HG03457 (cell line): ENCODE measurements at regions not wholly inside any gene's neighbourhood (a gene's known extent, or its start where the extent isn't known, plus 50 kb on each side); places are given as distances from the start of the nearest gene placed in this dataset.
"Not testable (repeated sequence)": the region's sequence is repeated elsewhere in the genome, so short reads cannot be mapped to it uniquely, and the experiment has no call there.

Source experiments
- ATAC-seq: cut with Tn5 transposase; IDR thresholded peaks from one replicate; pipeline ENCODE4 v1.9.1; 2021; ENCODE audit warnings: moderate number of reproducible peaks; ENCODE audit not compliant: unreplicated experiment

DNA sequence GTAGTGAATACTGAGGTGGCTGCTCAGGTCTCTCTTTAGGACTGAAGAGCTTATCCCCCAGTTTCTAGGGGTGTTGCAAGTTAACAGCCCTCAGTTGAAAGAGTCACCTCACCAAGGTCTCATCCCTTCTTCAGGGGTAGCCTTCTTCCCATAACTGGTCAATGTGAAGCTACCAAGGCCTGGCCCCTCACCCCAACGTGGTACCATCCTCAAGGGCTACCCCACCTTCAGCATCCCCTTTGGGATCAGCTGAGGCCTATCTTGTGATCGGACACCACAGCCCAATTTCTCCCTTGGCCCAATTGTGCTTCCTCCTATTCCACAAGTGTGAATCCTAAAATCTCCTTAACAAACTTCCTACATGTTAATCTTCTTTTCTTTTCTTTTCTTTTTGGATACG lies 289.5 kb upstream of the MKLN1 start:
- ATAC-seq, result no peak

- no peak for ATAC-seq
These were observed 288.3 kb upstream of the MKLN1 start for GRCh38 chr7:131039355-131039762.

DNA sequence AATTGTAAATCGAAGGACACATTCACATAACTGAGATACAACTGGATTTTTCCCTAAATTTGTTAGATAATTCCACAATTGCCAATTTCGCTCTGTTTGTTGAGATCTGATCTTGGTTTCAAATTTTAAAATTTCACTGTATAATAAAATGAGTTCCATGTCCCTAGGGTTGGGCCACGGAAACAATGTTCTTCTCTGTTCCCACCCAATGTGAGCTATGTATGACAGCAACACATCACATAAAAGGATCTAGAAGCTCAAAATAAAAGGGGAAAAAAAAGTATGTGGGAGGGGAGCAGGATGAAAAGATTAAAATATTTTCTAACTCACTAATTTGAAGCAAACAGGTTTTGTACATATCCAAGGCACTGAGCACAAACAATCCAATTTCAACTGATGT lies 287.8 kb upstream of the MKLN1 start:
- ATAC-seq, result no peak

DNA sequence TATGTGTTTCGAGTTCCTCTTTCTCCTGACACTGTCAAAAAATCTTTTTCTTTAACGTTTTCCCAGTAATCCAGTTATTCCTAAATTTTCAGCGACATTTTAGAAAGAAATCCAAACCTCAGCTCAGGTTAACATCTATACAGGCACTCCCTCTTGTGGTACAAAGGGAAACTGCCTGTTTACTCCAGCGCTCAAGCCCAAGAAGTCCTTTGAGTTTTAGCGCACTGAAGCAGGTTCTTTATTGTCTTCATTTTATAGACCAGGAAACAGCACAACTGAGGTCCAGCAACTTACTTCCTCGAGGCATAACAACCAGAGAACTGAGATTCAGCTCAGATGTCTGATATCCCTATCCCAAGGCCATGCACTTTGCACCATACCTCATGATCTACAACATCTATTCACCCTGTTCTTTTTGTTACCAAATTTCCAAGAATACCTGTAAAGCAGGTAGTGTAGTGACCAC lies 287.2 kb upstream of the MKLN1 start:
- ATAC-seq, result no peak

- not testable (repeated sequence) for ATAC-seq
These were observed 286.5 kb upstream of the MKLN1 start for GRCh38 chr7:131041012-131041695.

DNA sequence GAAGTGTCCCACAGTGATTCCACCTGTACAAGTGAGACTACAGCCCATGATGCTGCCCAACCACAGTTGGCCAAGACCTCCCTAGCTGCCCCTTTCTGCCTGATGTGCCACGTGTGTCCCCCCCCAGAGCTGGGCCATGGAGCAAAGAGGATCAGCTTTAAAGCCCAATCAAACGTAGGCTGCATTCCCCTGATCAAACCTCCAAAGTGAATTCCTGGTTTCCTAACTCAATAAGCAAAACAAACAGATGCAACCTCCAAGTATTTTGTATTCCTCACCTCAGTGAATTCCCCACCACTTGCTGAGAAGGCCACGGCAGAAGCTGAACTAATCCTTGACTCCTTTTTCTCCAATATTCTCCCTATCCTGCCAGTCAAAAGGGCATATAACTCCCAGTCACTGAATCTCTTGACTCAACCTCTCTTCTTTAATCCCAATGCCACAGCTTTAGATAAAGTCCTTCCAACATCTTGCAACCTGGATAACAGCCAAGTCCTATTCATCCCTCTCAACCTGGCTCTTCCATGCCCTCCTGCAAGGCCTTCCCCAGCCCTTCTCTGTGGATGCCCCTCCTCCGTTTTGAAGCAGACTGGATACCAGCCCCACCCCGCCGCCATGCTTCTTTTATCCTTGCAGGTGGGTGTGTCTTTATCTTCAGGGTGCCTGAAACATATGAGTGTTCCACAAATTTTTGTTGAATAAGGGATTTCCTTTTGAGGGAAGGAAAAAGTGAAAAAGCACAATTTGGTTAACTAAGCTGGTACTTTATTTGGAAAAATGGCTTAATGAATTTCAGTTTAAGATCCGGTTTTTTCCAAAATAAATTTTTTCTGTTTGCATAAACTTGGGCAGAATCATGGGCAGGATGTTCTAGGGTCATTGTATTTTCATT lies 285.2 kb upstream of the MKLN1 start:
- ATAC-seq, result no peak

- no peak for ATAC-seq
These were observed 282.1 kb upstream of the MKLN1 start for GRCh38 chr7:131045526-131045925.

GRCh38 chr7:131046246-131046645 lies 281.4 kb upstream of the MKLN1 start:
- ATAC-seq, result no peak

GRCh38 chr7:131047651-131048304 lies 279.9 kb upstream of the MKLN1 start:
- ATAC-seq, result no peak

DNA sequence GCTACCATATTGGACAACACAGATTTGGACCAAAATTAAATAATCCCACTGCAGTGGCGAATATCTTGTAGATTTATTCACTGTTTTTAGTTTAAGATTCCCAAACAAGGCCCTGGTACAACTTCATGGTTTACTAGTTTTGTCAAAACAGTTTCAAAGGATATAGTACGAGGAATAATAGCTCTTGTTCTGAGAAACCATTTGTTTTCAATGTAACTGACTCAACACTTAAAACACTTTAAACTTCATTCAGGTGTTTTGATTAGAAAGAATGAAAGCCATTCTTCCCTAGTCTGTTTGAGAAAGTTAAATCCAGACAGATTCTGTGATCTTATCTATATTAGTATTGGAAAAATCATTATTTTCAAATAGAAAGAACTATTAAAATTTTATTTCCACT lies 276.4 kb upstream of the MKLN1 start:
- ATAC-seq, result no peak

GRCh38 chr7:131052285-131052904 lies 275.3 kb upstream of the MKLN1 start:
- no peak for ATAC-seq

DNA sequence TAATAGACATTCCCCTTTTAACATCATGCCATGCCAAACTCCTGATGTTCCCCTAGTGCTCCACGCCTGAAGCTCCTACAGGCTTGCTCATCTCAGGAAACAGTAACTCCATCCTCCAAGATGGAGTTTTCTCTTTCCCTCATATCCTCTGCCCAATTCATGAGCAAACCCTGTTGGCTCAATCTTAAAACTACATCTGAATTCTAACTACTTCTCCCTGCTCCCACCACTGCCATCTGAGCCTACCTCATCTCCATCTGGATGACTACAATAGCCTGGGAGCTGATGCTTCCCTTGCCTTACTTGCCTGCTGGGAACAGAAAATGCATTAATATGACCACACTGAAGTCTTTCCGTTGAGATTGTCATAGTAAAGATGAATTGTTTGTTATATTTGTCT lies 271.7 kb upstream of the MKLN1 start:
- no peak for ATAC-seq

- ATAC-seq, result no peak
These were observed 270.5 kb upstream of the MKLN1 start for GRCh38 chr7:131057015-131057793.

- no peak for ATAC-seq
These were observed 269.9 kb upstream of the MKLN1 start for GRCh38 chr7:131057794-131058070.

- not testable (repeated sequence) for ATAC-seq
These were observed 269.0 kb upstream of the MKLN1 start for GRCh38 chr7:131058561-131059288.

DNA sequence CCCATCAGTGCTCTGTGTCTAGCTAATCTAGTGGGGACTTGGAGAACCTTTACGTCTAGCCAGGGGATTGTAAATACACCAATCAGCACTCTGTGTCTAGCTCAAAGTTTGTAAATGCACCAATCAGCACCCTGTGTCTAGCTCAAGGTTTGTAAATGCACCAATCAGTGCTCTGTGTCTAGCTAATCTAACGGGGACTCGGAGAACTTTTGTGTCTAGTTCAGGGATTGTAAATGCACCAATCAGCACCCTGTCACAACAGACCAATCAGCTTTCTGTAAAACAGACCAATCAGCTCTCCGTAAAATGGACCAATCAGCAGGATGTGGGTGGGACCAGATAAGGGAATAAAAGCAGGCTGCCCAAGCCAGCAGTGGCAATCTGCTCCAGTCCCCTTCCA lies 268.3 kb upstream of the MKLN1 start:
- not testable (repeated sequence) for ATAC-seq

- no peak for ATAC-seq
These were observed 266.5 kb upstream of the MKLN1 start for GRCh38 chr7:131061158-131061557.

DNA sequence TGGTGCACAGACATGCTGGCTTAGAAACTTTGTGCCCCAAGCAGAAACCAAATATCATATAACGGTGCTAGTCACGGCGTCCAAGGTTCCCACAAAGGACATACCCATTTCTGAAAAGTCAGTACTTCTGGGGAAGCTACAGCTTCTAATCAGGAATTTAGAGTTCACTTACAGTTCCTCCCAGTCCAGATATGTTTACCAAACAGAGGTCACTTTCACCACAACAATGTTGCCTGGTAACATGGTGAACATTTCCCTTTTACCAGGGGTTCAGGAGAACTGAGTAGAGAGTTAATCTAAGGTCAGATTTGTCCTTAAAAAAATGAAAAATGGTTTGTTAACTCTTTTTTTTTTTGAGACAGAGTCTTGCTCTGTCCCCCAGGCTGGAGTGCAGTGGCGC lies 265.9 kb upstream of the MKLN1 start:
- no peak for ATAC-seq

DNA sequence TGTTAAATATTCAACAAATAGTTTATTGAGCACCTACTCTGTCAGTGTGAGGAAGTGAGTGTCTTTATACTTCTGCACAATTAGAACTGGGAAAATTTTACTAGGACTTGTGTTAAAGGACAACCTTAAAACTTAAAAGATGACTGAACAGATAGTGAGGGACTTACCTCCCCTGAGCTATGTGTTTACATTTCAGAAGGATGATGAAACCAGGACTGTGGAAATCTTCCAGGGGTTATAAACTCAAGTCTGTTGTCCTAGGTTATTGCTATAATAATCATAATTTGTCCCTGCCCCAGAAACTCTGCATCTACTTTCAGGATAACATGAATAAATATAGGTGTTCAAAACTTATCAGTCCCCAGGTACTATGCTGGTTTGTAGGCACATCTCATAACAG lies 261.0 kb upstream of the MKLN1 start:
- ATAC-seq, result no peak

- no peak for ATAC-seq
These were observed 260.5 kb upstream of the MKLN1 start for GRCh38 chr7:131067220-131067619.
